ENCODE measurements at regions not wholly inside any gene's neighbourhood (a gene's known extent, or its start where the extent isn't known, plus 50 kb on each side); places are given as distances from the start of the nearest gene placed in this dataset.

GRCh38 chr2:33788044-33788443 is 188.9 kb upstream of the FAM98A start:
- Mint-ChIP-seq H3K9me3 (peaks cover 7% of the 10 kb centered on the region), H3K27ac (no peak overlapping the region), H3K27me3 (no peaks in the 10 kb centered on the region), H3K36me3 (no peaks in the 10 kb centered on the region), H3K4me3 (no peak overlapping the region), H3K4me1 (ENCODE audit: unreplicated experiment) (no peaks in the 10 kb centered on the region)
- no peak for TF ChIP-seq CTCF (conservative IDR thresholded peaks at IDR 0.05)
- no peak for DNase-seq (ENCODE audit: extremely low spot score, unreplicated experiment)

GRCh38 chr2:33786881-33787280 is 187.8 kb upstream of the FAM98A start:
- no peaks in the 10 kb centered on the region for H3K9me3 Mint-ChIP-seq
- no peaks in the 10 kb centered on the region for H3K4me1 Mint-ChIP-seq (ENCODE audit: unreplicated experiment)
- H3K27ac Mint-ChIP-seq, result no peak overlapping the region
- no peaks in the 10 kb centered on the region for H3K27me3 Mint-ChIP-seq
- no peak overlapping the region for H3K4me3 Mint-ChIP-seq
- TF ChIP-seq CTCF (conservative IDR thresholded peaks at IDR 0.05), result no peak
- DNase-seq (ENCODE audit: extremely low spot score, unreplicated experiment), result no peak
- H3K36me3 Mint-ChIP-seq, result no peaks in the 10 kb centered on the region

GRCh38 chr2:33785201-33786106 is 186.4 kb upstream of the FAM98A start:
- Mint-ChIP-seq H3K27ac (no peak overlapping the region), H3K4me1 (ENCODE audit: unreplicated experiment) (no peaks in the 10 kb centered on the region), H3K9me3 (no peaks in the 10 kb centered on the region), H3K27me3 (no peaks in the 10 kb centered on the region), H3K36me3 (no peaks in the 10 kb centered on the region), H3K4me3 (no peak overlapping the region)
- DNase-seq (ENCODE audit: extremely low spot score, unreplicated experiment), result no peak
- no peak for TF ChIP-seq CTCF (conservative IDR thresholded peaks at IDR 0.05)

GRCh38 chr2:33784488-33784887 is 185.4 kb upstream of the FAM98A start:
- no peak overlapping the region for H3K4me3 Mint-ChIP-seq
- TF ChIP-seq CTCF (conservative IDR thresholded peaks at IDR 0.05), result no peak
- no peaks in the 10 kb centered on the region for H3K4me1 Mint-ChIP-seq (ENCODE audit: unreplicated experiment)
- no peaks in the 10 kb centered on the region for H3K36me3 Mint-ChIP-seq
- no peaks in the 10 kb centered on the region for H3K9me3 Mint-ChIP-seq
- H3K27me3 Mint-ChIP-seq, result no peaks in the 10 kb centered on the region
- DNase-seq (ENCODE audit: extremely low spot score, unreplicated experiment), result no peak
- no peak overlapping the region for H3K27ac Mint-ChIP-seq

- H3K27ac Mint-ChIP-seq, result no peak overlapping the region
Observed at GRCh38 chr2:33782395-33783230, 183.5 kb upstream of the FAM98A start.

More at GRCh38 chr2:33782395-33783230, 183.5 kb upstream of the FAM98A start:
- TF ChIP-seq CTCF (conservative IDR thresholded peaks at IDR 0.05), result no peak
- Mint-ChIP-seq H3K4me3 (no peak overlapping the region), H3K36me3 (no peaks in the 10 kb centered on the region), H3K4me1 (ENCODE audit: unreplicated experiment) (no peaks in the 10 kb centered on the region), H3K27me3 (no peaks in the 10 kb centered on the region), H3K9me3 (no peaks in the 10 kb centered on the region)
- no peak for DNase-seq (ENCODE audit: extremely low spot score, unreplicated experiment)
